HEK293 (cell line): ENCODE measurements at regions not wholly inside any gene's neighbourhood (a gene's known extent, or its start where the extent isn't known, plus 50 kb on each side); places are given as distances from the start of the nearest gene placed in this dataset.
"Not testable (repeated sequence)": the region's sequence is repeated elsewhere in the genome, so short reads cannot be mapped to it uniquely, and the experiment has no call there.

Source experiments
- GLI2 ChIP-seq: fragments of 450-650 bp; formaldehyde crosslinking; IDR thresholded peaks from 2 replicates; pipeline ENCODE4; 2017; ENCODE audit warnings: missing biosample characterization, missing genetic modification characterization, low read depth, borderline replicate concordance
- GLI4 ChIP-seq: fragments of 450-650 bp; formaldehyde crosslinking; IDR thresholded peaks from 2 replicates; pipeline ENCODE4 v1.5.1; 2016; ENCODE audit warnings: missing biosample characterization, missing genetic modification characterization
- OVOL3 ChIP-seq: fragments of 450-650 bp; formaldehyde crosslinking; IDR thresholded peaks from 2 replicates; pipeline ENCODE4 v1.5.1; 2016; ENCODE audit warnings: missing biosample characterization, missing genetic modification characterization
- ZBTB1 ChIP-seq: fragments of 450-650 bp; formaldehyde crosslinking; IDR thresholded peaks from 2 replicates; pipeline ENCODE4 v1.5.1; 2016; ENCODE audit warnings: missing biosample characterization, missing genetic modification characterization
- ZNF10 ChIP-seq: fragments of 450-650 bp; formaldehyde crosslinking; IDR thresholded peaks from 2 replicates; pipeline ENCODE4 v1.5.1; 2017; ENCODE audit warnings: missing biosample characterization, missing genetic modification characterization
- ZNF133 ChIP-seq: fragments of 450-650 bp; formaldehyde crosslinking; IDR thresholded peaks from 2 replicates; pipeline ENCODE4 v1.5.1; 2016; ENCODE audit warnings: missing biosample characterization, missing genetic modification characterization
- ZNF2 ChIP-seq: fragments of 450-650 bp; formaldehyde crosslinking; IDR thresholded peaks from 2 replicates; pipeline ENCODE4 v1.5.1; 2016; ENCODE audit warnings: missing biosample characterization, missing genetic modification characterization
- ZNF530 ChIP-seq: fragments of 450-650 bp; formaldehyde crosslinking; IDR thresholded peaks from 2 replicates; pipeline ENCODE4 v1.5.1; 2016; ENCODE audit warnings: low read depth, missing biosample characterization, missing genetic modification characterization
- TF ChIP-seq, protein P1 (sequence below): fragments of 450-650 bp; formaldehyde crosslinking; conservative IDR thresholded peaks from 2 replicates; pipeline ENCODE4 v1.5.1; 2016; ENCODE audit warnings: low read depth, missing biosample characterization, missing genetic modification characterization
- TF ChIP-seq, protein P2 (sequence below): fragments of 450-650 bp; formaldehyde crosslinking; IDR thresholded peaks from 2 replicates; pipeline ENCODE4 v1.5.1; 2016; ENCODE audit warnings: missing biosample characterization, missing genetic modification characterization
- TF ChIP-seq, protein P3 (sequence below): fragments of 450-650 bp; formaldehyde crosslinking; IDR thresholded peaks from 2 replicates; pipeline ENCODE4 v1.5.1; 2016; ENCODE audit warnings: missing biosample characterization, missing genetic modification characterization
- TF ChIP-seq, protein P4 (sequence below): fragments of 450-650 bp; formaldehyde crosslinking; IDR thresholded peaks from 2 replicates; pipeline ENCODE4 v1.5.1; 2016; ENCODE audit warnings: missing biosample characterization, missing genetic modification characterization

DNA sequence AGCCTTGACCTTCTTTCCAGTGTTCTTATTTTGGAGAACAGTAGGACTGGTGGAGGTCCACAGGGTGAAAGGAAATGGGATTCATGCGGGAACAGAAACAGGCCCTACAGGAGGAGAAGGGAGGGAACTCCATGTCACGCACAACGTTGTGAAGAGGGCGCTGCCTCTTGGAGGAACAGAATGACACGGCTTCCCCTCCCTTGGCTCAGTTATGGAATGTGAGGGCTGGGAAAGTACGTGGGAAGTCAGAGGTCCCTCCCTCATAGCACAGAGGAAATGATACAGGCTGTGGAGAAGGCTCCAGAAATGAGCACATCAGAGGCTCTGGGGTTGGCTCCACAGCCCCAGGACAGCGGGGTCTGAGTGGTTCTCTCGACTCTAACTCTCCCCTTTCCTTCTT is 125.3 kb upstream of the SIMC1 start:
- TF ChIP-seq ZNF133 (tag by site-specific recombination); GLI4 (tag by site-specific recombination); OVOL3 (tag by site-specific recombination); ZBTB1 (tag by site-specific recombination); ZNF10 (tag by site-specific recombination); ZNF530 (tag by site-specific recombination); GLI2; ZNF2 (tag by site-specific recombination): not testable (repeated sequence)
- TF ChIP-seq, protein P1, sequence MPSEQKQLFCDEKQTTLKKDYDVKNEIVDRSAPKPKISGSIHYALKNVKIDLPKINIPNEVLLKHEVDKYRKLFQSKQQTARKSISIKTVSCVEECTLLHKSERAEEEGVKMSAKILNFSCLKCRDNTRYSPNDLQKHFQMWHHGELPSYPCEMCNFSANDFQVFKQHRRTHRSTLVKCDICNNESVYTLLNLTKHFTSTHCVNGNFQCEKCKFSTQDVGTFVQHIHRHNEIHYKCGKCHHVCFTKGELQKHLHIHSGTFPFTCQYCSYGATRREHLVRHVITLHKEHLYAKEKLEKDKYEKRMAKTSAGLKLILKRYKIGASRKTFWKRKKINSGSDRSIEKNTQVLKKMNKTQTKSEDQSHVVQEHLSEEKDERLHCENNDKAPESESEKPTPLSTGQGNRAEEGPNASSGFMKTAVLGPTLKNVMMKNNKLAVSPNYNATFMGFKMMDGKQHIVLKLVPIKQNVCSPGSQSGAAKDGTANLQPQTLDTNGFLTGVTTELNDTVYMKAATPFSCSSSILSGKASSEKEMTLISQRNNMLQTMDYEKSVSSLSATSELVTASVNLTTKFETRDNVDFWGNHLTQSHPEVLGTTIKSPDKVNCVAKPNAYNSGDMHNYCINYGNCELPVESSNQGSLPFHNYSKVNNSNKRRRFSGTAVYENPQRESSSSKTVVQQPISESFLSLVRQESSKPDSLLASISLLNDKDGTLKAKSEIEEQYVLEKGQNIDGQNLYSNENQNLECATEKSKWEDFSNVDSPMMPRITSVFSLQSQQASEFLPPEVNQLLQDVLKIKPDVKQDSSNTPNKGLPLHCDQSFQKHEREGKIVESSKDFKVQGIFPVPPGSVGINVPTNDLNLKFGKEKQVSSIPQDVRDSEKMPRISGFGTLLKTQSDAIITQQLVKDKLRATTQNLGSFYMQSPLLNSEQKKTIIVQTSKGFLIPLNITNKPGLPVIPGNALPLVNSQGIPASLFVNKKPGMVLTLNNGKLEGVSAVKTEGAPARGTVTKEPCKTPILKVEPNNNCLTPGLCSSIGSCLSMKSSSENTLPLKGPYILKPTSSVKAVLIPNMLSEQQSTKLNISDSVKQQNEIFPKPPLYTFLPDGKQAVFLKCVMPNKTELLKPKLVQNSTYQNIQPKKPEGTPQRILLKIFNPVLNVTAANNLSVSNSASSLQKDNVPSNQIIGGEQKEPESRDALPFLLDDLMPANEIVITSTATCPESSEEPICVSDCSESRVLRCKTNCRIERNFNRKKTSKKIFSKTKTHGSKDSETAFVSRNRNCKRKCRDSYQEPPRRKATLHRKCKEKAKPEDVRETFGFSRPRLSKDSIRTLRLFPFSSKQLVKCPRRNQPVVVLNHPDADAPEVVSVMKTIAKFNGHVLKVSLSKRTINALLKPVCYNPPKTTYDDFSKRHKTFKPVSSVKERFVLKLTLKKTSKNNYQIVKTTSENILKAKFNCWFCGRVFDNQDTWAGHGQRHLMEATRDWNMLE (tag by site-specific recombination) = not testable (repeated sequence)
- TF ChIP-seq, protein P2, sequence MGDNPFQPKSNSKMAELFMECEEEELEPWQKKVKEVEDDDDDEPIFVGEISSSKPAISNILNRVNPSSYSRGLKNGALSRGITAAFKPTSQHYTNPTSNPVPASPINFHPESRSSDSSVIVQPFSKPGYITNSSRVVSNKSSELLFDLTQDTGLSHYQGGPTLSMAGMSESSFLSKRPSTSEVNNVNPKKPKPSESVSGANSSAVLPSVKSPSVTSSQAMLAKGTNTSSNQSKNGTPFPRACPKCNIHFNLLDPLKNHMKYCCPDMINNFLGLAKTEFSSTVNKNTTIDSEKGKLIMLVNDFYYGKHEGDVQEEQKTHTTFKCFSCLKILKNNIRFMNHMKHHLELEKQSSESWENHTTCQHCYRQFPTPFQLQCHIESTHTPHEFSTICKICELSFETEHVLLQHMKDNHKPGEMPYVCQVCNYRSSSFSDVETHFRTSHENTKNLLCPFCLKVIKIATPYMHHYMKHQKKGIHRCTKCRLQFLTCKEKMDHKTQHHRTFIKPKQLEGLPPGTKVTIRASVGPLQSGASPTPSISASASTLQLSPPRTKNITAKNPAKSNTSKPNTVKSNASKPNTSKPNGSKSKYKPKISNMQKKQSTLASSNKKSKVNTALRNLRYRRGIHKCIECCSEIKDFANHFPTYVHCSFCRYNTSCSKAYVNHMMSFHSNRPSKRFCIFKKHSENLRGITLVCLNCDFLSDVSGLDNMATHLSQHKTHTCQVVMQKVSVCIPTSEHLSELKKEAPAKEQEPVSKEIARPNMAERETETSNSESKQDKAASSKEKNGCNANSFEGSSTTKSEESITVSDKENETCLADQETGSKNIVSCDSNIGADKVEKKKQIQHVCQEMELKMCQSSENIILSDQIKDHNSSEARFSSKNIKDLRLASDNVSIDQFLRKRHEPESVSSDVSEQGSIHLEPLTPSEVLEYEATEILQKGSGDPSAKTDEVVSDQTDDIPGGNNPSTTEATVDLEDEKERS = not testable (repeated sequence)
- TF ChIP-seq, protein P3, sequence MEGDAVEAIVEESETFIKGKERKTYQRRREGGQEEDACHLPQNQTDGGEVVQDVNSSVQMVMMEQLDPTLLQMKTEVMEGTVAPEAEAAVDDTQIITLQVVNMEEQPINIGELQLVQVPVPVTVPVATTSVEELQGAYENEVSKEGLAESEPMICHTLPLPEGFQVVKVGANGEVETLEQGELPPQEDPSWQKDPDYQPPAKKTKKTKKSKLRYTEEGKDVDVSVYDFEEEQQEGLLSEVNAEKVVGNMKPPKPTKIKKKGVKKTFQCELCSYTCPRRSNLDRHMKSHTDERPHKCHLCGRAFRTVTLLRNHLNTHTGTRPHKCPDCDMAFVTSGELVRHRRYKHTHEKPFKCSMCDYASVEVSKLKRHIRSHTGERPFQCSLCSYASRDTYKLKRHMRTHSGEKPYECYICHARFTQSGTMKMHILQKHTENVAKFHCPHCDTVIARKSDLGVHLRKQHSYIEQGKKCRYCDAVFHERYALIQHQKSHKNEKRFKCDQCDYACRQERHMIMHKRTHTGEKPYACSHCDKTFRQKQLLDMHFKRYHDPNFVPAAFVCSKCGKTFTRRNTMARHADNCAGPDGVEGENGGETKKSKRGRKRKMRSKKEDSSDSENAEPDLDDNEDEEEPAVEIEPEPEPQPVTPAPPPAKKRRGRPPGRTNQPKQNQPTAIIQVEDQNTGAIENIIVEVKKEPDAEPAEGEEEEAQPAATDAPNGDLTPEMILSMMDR (tag by site-specific recombination) = not testable (repeated sequence)
- TF ChIP-seq, protein P4, sequence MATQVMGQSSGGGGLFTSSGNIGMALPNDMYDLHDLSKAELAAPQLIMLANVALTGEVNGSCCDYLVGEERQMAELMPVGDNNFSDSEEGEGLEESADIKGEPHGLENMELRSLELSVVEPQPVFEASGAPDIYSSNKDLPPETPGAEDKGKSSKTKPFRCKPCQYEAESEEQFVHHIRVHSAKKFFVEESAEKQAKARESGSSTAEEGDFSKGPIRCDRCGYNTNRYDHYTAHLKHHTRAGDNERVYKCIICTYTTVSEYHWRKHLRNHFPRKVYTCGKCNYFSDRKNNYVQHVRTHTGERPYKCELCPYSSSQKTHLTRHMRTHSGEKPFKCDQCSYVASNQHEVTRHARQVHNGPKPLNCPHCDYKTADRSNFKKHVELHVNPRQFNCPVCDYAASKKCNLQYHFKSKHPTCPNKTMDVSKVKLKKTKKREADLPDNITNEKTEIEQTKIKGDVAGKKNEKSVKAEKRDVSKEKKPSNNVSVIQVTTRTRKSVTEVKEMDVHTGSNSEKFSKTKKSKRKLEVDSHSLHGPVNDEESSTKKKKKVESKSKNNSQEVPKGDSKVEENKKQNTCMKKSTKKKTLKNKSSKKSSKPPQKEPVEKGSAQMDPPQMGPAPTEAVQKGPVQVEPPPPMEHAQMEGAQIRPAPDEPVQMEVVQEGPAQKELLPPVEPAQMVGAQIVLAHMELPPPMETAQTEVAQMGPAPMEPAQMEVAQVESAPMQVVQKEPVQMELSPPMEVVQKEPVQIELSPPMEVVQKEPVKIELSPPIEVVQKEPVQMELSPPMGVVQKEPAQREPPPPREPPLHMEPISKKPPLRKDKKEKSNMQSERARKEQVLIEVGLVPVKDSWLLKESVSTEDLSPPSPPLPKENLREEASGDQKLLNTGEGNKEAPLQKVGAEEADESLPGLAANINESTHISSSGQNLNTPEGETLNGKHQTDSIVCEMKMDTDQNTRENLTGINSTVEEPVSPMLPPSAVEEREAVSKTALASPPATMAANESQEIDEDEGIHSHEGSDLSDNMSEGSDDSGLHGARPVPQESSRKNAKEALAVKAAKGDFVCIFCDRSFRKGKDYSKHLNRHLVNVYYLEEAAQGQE (tag by site-specific recombination) = not testable (repeated sequence)
